Effector memory CD4-positive, alpha-beta T cell (primary cell): ENCODE measurements at regions not wholly inside any gene's neighbourhood (a gene's known extent, or its start where the extent isn't known, plus 50 kb on each side); places are given as distances from the start of the nearest gene placed in this dataset.

Experiments used
- DNase-seq, 3 donors: peaks; one replicate each; pipeline ENCODE4 v3.0.0-alpha.2; 2020
- H3K27ac ChIP-seq: 2 replicates; pipeline ENCODE4 v1.7.0; 2013; ENCODE audit warnings: mild to moderate bottlenecking, low read length, moderate library complexity; ENCODE audit not compliant: insufficient read depth, poor library complexity, severe bottlenecking
- H3K27me3 ChIP-seq: replicated peaks from 2 replicates; pipeline ENCODE4 v1.7.0; 2013; ENCODE audit warnings: mild to moderate bottlenecking, low read length; ENCODE audit not compliant: insufficient read depth, control insufficient read depth, poor library complexity, severe bottlenecking
- H3K36me3 ChIP-seq: 2 replicates; pipeline ENCODE4 v1.7.0; 2013; ENCODE audit warnings: mild to moderate bottlenecking, low read length, moderate library complexity; ENCODE audit not compliant: control insufficient read depth, insufficient read depth
- H3K4me1 ChIP-seq: 2 replicates; pipeline ENCODE4 v1.7.0; 2013; ENCODE audit warnings: low read length, mild to moderate bottlenecking; ENCODE audit not compliant: control insufficient read depth, insufficient read depth, poor library complexity, severe bottlenecking
- H3K4me3 ChIP-seq: 2 replicates; pipeline ENCODE4 v1.7.0; 2013; ENCODE audit warnings: low read length, low read depth, mild to moderate bottlenecking; ENCODE audit not compliant: insufficient read depth, poor library complexity, severe bottlenecking
- H3K9me3 ChIP-seq: 2 replicates; pipeline ENCODE4 v1.7.0; 2013; ENCODE audit warnings: mild to moderate bottlenecking, low read length, moderate library complexity; ENCODE audit not compliant: control insufficient read depth

GRCh38 chr12:65606008-65606766 is 218.1 kb upstream of the HMGA2 start:
- Histone ChIP-seq H3K4me3 (no peak overlapping the region), H3K27me3 (no peaks in the 10 kb centered on the region), H3K4me1 (no peaks in the 10 kb centered on the region), H3K27ac (no peak overlapping the region), H3K9me3 (no peaks in the 10 kb centered on the region), H3K36me3 (no peaks in the 10 kb centered on the region)
- DNase-seq = no peak

- Histone ChIP-seq H3K4me1 (no peaks in the 10 kb centered on the region), H3K4me3 (no peak overlapping the region), H3K9me3 (no peaks in the 10 kb centered on the region), H3K36me3 (no peaks in the 10 kb centered on the region), H3K27me3 (no peaks in the 10 kb centered on the region), H3K27ac (no peak overlapping the region)
- DNase-seq = no peak
These were observed 216.9 kb upstream of the HMGA2 start for GRCh38 chr12:65607401-65607841.

GRCh38 chr12:65608319-65608916 is 215.9 kb upstream of the HMGA2 start:
- H3K27ac ChIP-seq = no peak overlapping the region
- no peaks in the 10 kb centered on the region for H3K9me3 ChIP-seq
- no peaks in the 10 kb centered on the region for H3K4me1 ChIP-seq
- no peaks in the 10 kb centered on the region for H3K27me3 ChIP-seq
- no peak overlapping the region for H3K4me3 ChIP-seq
- no peak for DNase-seq
- H3K36me3 ChIP-seq = no peaks in the 10 kb centered on the region

- Histone ChIP-seq H3K27ac (no peak overlapping the region), H3K36me3 (no peaks in the 10 kb centered on the region), H3K4me3 (no peak overlapping the region), H3K27me3 (no peaks in the 10 kb centered on the region), H3K9me3 (no peaks in the 10 kb centered on the region), H3K4me1 (no peaks in the 10 kb centered on the region)
- no peak for DNase-seq
These were observed 214.9 kb upstream of the HMGA2 start for GRCh38 chr12:65609359-65609771.

GRCh38 chr12:65611396-65611795 is 212.9 kb upstream of the HMGA2 start:
- Histone ChIP-seq H3K4me1 (no peaks in the 10 kb centered on the region), H3K4me3 (no peak overlapping the region), H3K36me3 (no peaks in the 10 kb centered on the region), H3K27ac (no peak overlapping the region), H3K9me3 (no peaks in the 10 kb centered on the region), H3K27me3 (no peaks in the 10 kb centered on the region)
- DNase-seq = no peak

GRCh38 chr12:65612440-65612839 is 211.8 kb upstream of the HMGA2 start:
- Histone ChIP-seq H3K4me3 (no peak overlapping the region), H3K4me1 (no peaks in the 10 kb centered on the region), H3K9me3 (no peaks in the 10 kb centered on the region), H3K27ac (no peak overlapping the region), H3K27me3 (no peaks in the 10 kb centered on the region), H3K36me3 (no peaks in the 10 kb centered on the region)
- DNase-seq = no peak

- H3K4me3 ChIP-seq = no peak overlapping the region
- no peaks in the 10 kb centered on the region for H3K4me1 ChIP-seq
- H3K36me3 ChIP-seq = no peaks in the 10 kb centered on the region
- DNase-seq = no peak
- no peaks in the 10 kb centered on the region for H3K27me3 ChIP-seq
- no peak overlapping the region for H3K27ac ChIP-seq
- H3K9me3 ChIP-seq = no peaks in the 10 kb centered on the region
These were observed 210.6 kb upstream of the HMGA2 start for GRCh38 chr12:65613692-65614091.

- H3K4me1 ChIP-seq = no peaks in the 10 kb centered on the region
- H3K36me3 ChIP-seq = no peaks in the 10 kb centered on the region
- H3K9me3 ChIP-seq = no peaks in the 10 kb centered on the region
- DNase-seq = no peak
- H3K4me3 ChIP-seq = no peak overlapping the region
- no peaks in the 10 kb centered on the region for H3K27me3 ChIP-seq
- no peak overlapping the region for H3K27ac ChIP-seq
These were observed 209.9 kb upstream of the HMGA2 start for GRCh38 chr12:65614259-65614889.

- Histone ChIP-seq H3K27me3 (no peaks in the 10 kb centered on the region), H3K4me1 (no peaks in the 10 kb centered on the region), H3K9me3 (no peaks in the 10 kb centered on the region), H3K27ac (no peak overlapping the region), H3K36me3 (no peaks in the 10 kb centered on the region), H3K4me3 (no peak overlapping the region)
- no peak for DNase-seq
These were observed 209.2 kb upstream of the HMGA2 start for GRCh38 chr12:65615118-65615517.

GRCh38 chr12:65616022-65616421 is 208.3 kb upstream of the HMGA2 start:
- no peaks in the 10 kb centered on the region for H3K27me3 ChIP-seq
- H3K9me3 ChIP-seq = no peaks in the 10 kb centered on the region
- H3K36me3 ChIP-seq = no peaks in the 10 kb centered on the region
- no peak overlapping the region for H3K27ac ChIP-seq
- DNase-seq = no peak
- no peaks in the 10 kb centered on the region for H3K4me1 ChIP-seq
- H3K4me3 ChIP-seq = no peak overlapping the region
